HepG2 (cell line): ENCODE measurements at regions not wholly inside any gene's neighbourhood (a gene's known extent, or its start where the extent isn't known, plus 50 kb on each side); places are given as distances from the start of the nearest gene placed in this dataset.
A peak's percentile ranks its signal among the peaks of the same experiment; 100 is the strongest.

ENCODE experiments used
- BATF2 ChIP-seq: sonication (generic); formaldehyde crosslinking; IDR thresholded peaks from 2 replicates; pipeline ENCODE4 v1.8.0; 2022; ENCODE audit warnings: mild to moderate bottlenecking, missing genetic modification reagents, moderate library complexity
- ETV6 ChIP-seq: sonication (generic); formaldehyde crosslinking; conservative IDR thresholded peaks from 2 replicates; pipeline ENCODE4 v1.4.0; 2020; ENCODE audit warnings: missing genetic modification reagents
- FOXO1 ChIP-seq: sonication (generic); formaldehyde crosslinking; IDR thresholded peaks from 2 replicates; pipeline ENCODE4 v1.4.0; 2020; ENCODE audit warnings: missing genetic modification reagents
- HINFP ChIP-seq: sonication (generic); formaldehyde crosslinking; IDR thresholded peaks from 2 replicates; pipeline ENCODE4 v1.4.0; 2020; ENCODE audit warnings: low read depth, mild to moderate bottlenecking, missing genetic modification reagents
- KLF13 ChIP-seq: sonication (generic); formaldehyde crosslinking; IDR thresholded peaks from 2 replicates; pipeline ENCODE4 v1.4.0; 2020; ENCODE audit warnings: mild to moderate bottlenecking, missing genetic modification reagents
- MLX ChIP-seq: IDR thresholded peaks from 2 replicates; pipeline ENCODE4 v1.6.1; 2016
- MTF2 ChIP-seq: sonication (generic); formaldehyde crosslinking; IDR thresholded peaks from 2 replicates; pipeline ENCODE4 v1.5.0; 2020; ENCODE audit warnings: missing genetic modification reagents, borderline replicate concordance
- POLR2G ChIP-seq: fragments of 200-400 bp; formaldehyde crosslinking; IDR thresholded peaks from 2 replicates; pipeline ENCODE4 v1.6.1; 2018; ENCODE audit warnings: mild to moderate bottlenecking, low read depth, low read length, moderate library complexity
- RCOR2 ChIP-seq: IDR thresholded peaks from 2 replicates; pipeline ENCODE4 v1.6.1; 2016; ENCODE audit warnings: missing biosample characterization, missing genetic modification reagents
- TOE1 ChIP-seq: sonication (generic); formaldehyde crosslinking; IDR thresholded peaks from 2 replicates; pipeline ENCODE4 v1.4.0; 2020; ENCODE audit warnings: mild to moderate bottlenecking, missing genetic modification reagents
- ZBTB40 ChIP-seq, 2 experiments: fragments of 450-650 bp in 1 of 2; sonication (generic) in 1 of 2; formaldehyde crosslinking in 1 of 2; IDR thresholded peaks; 2 replicates each; pipeline versions ENCODE4 v1.6.1 to v1.8.0; 2016 to 2022; ENCODE audit warnings: antibody characterized with exemption in 1 of 2, mild to moderate bottlenecking in 1 of 2, missing genetic modification reagents in 1 of 2
- ZFP82 ChIP-seq: sonication (generic); formaldehyde crosslinking; IDR thresholded peaks from 2 replicates; pipeline ENCODE4 v1.5.1; 2020; ENCODE audit warnings: mild to moderate bottlenecking, missing genetic modification reagents, borderline replicate concordance
- ZNF101 ChIP-seq: sonication (generic); formaldehyde crosslinking; IDR thresholded peaks from 2 replicates; pipeline ENCODE4 v1.4.0; 2020; ENCODE audit warnings: mild to moderate bottlenecking, low read depth, missing genetic modification reagents, borderline replicate concordance
- ZNF468 ChIP-seq: sonication (generic); formaldehyde crosslinking; IDR thresholded peaks from 2 replicates; pipeline ENCODE4 v1.8.0; 2022; ENCODE audit warnings: mild to moderate bottlenecking, moderate library complexity, missing genetic modification reagents
- ZNF576 ChIP-seq: sonication (generic); formaldehyde crosslinking; IDR thresholded peaks from 2 replicates; pipeline ENCODE4 v1.4.0; 2020; ENCODE audit warnings: mild to moderate bottlenecking, missing genetic modification reagents
- ZNF788 ChIP-seq: sonication (generic); formaldehyde crosslinking; IDR thresholded peaks from 2 replicates; pipeline ENCODE4 v1.5.0; 2020; ENCODE audit warnings: mild to moderate bottlenecking, missing genetic modification reagents, borderline replicate concordance
- ZNF883 ChIP-seq: sonication (generic); formaldehyde crosslinking; IDR thresholded peaks from 2 replicates; pipeline ENCODE4 v1.5.1; 2020; ENCODE audit warnings: mild to moderate bottlenecking, missing genetic modification reagents; ENCODE audit errors: not compliant biosample characterization

- TF ChIP-seq POLR2G, result no peak
- TF ChIP-seq ZNF576 (CRISPR knock-in tag), result no peak
- peak; percentile 38; the same call in 1 of the 2 replicates for TF ChIP-seq MTF2 (CRISPR knock-in tag)
- TF ChIP-seq ZFP82 (CRISPR knock-in tag), result no peak
- no peak for TF ChIP-seq ZNF468
- no peak for TF ChIP-seq ETV6 (CRISPR knock-in tag)
- TF ChIP-seq KLF13 (CRISPR knock-in tag), result no peak
- TF ChIP-seq ZNF788 (CRISPR knock-in tag), result no peak
- no peak for TF ChIP-seq ZBTB40 (IDR thresholded peaks at IDR 0.05)
- no peak; the same call in 1 of the 2 replicates for TF ChIP-seq ZBTB40 (CRISPR knock-in tag; IDR thresholded peaks at IDR 0.05)
- no peak for TF ChIP-seq FOXO1
- peak; percentile 71; the same call in 1 of the 2 replicates for TF ChIP-seq RCOR2 (CRISPR knock-in tag)
- TF ChIP-seq ZNF883 (CRISPR knock-in tag), result no peak
- no peak for TF ChIP-seq MLX (CRISPR knock-in tag)
- TF ChIP-seq BATF2, result no peak
- no peak for TF ChIP-seq ZNF101 (CRISPR knock-in tag)
- no peak for TF ChIP-seq HINFP (CRISPR knock-in tag)
- no peak for TF ChIP-seq TOE1 (CRISPR knock-in tag)
These were observed 224.6 kb upstream of the FOXN3 start (continued) for GRCh38 chr14:89641495-89642175.
